ENCODE measurements at regions not wholly inside any gene's neighbourhood (a gene's known extent, or its start where the extent isn't known, plus 50 kb on each side); places are given as distances from the start of the nearest gene placed in this dataset.
A peak's percentile ranks its signal among the peaks of the same experiment; 100 is the strongest.

DNA sequence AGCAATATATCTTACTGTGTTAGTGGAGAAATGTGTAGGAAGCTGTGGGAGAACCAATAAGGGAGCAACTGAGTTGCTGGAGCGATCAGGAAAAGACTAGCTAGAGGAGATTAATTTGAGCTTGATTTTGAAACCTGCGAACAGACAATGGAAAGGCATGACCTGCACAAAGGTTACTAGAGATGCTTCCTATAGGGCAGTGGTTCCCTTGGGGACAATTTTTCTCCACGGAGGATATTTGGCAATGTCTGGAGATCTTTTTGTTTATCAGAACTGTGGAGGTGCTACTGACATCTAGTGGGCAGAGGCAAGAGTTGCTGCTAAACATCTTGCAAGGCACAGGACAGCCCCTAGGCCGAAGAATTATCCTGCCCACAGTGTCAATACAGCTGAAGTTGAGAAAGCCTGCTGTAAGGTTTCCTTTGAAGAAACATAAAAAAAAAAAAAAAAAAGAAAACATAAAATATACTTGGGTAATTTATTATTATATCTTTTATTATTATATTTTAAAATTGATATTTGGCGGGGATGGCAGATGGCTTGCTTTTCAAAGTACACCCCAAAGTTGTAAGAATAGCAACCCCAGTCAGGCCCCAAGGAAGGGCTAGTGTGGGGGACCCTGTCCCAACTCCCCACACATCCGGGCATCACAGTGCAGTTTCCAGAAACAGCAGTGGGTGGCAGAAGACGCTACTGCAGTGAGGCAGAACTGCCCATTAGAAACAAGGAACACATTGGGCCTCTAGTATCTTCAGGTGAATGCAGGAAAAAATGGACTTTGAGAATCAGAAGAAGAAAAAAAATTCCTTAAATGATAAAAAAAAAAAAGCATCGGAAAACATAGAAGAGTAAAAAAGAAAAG is 481.6 kb downstream of the SH2D4B start:
- TF ChIP-seq POU2F2 (IDR thresholded peaks at IDR 0.05; ENCODE audit: low read depth, low read length) (no peak), POLR2AphosphoS5 (IDR thresholded peaks at IDR 0.05; ENCODE audit: low read depth, low read length) (no peak), TAF1 (IDR thresholded peaks at IDR 0.05; ENCODE audit: low read depth, low read length) (no peak), PAX5 (IDR thresholded peaks at IDR 0.05; ENCODE audit: insufficient read depth, low read length, severe bottlenecking) (no peak), POLR2A (IDR thresholded peaks at IDR 0.05; ENCODE audit: low read depth, low read length) (no peak), SPI1 (IDR thresholded peaks at IDR 0.05; ENCODE audit: low read depth, low read length) (no peak)
- FAIRE-seq: peak; percentile 83
- no peak for DNase-seq (ENCODE audit: insufficient read length, low spot score)

DNA sequence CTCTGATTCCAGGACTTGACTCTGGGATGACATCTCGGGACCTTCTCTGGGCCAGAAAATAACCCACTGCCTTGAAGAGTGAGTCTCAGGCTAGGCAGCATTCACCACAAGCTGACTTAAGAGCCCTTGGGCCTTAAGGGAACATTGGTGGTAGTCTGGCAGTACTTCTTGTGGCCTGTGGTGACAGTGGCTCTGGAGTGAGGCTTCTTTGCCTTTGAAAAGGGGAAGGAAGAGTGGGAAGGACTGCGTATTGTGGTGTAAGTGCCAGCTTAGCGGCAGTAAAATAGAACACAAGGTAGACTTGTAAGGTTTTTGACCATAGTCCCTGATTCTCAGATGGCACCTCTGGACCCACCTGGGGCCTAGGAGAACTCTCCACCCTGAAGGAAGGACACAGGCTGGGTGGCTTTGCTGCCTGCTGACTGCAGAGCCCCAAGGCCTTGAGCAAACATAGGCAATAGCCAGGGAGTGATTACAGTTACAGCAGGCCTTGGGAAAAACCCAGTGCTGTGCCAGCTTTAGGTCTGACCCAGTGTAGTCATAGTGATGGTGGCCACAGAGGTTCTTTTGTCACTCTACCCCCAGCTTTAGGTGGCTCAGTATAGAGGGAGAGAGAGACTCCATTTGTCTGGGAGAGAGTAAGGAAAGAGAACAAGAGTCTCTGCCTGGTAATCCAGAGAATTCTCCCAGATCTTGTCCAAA is 483.9 kb downstream of the SH2D4B start:
- DNase-seq (ENCODE audit: insufficient read length, low spot score) (no peak), FAIRE-seq (no peak)
- TF ChIP-seq PAX5 (IDR thresholded peaks at IDR 0.05; ENCODE audit: insufficient read depth, low read length, severe bottlenecking): no peak
- no peak for TF ChIP-seq POU2F2 (IDR thresholded peaks at IDR 0.05; ENCODE audit: low read depth, low read length)
- no peak for TF ChIP-seq POLR2A (IDR thresholded peaks at IDR 0.05; ENCODE audit: low read depth, low read length)
- TF ChIP-seq TAF1 (IDR thresholded peaks at IDR 0.05; ENCODE audit: low read depth, low read length): no peak
- no peak for TF ChIP-seq SPI1 (IDR thresholded peaks at IDR 0.05; ENCODE audit: low read depth, low read length)
- TF ChIP-seq POLR2AphosphoS5 (IDR thresholded peaks at IDR 0.05; ENCODE audit: low read depth, low read length): no peak

DNA sequence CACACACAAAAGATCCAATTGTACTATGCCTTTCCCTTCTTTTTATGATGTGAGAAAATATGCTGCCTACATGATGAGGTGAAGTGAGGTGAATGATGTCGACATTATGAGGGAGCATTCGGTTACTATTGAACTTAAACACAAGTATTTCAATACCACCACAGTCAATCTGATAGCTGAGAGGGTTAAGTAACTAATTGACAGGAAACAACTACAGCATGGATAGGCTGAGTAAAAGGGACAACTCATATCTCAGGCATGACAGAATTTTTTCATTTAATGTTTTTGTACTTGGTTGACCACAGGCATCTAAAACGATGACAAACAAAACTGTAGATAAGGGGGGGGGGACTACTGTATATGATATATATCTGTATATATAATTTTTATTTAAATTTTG is 488.9 kb downstream of the SH2D4B start:
- TF ChIP-seq POLR2A (IDR thresholded peaks at IDR 0.05; ENCODE audit: low read depth, low read length) (no peak), PAX5 (IDR thresholded peaks at IDR 0.05; ENCODE audit: insufficient read depth, low read length, severe bottlenecking) (no peak), SPI1 (IDR thresholded peaks at IDR 0.05; ENCODE audit: low read depth, low read length) (no peak), POLR2AphosphoS5 (IDR thresholded peaks at IDR 0.05; ENCODE audit: low read depth, low read length) (no peak), POU2F2 (IDR thresholded peaks at IDR 0.05; ENCODE audit: low read depth, low read length) (no peak), TAF1 (IDR thresholded peaks at IDR 0.05; ENCODE audit: low read depth, low read length) (no peak)
- DNase-seq (ENCODE audit: insufficient read length, low spot score): no peak
- FAIRE-seq: peak; percentile 55

DNA sequence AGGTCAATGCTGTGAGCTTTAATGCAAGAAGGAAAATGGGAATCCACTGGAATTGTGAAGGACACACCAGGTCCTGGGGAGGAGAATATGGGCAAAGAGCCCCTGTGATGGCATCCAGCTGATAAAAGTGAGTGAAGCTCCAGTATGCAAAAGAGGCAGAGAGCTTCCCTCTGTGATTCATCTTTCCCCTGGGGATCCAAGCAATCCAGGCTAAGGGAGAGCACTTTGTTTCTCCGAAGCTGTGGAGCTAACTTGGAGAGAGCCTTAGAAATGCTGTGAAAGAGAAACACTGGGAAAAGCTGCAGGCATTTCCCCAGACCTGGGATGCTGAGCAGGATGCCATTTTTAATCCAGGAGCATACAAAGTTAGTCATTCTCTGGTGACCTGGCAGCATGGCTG is 489.5 kb downstream of the SH2D4B start:
- DNase-seq (ENCODE audit: insufficient read length, low spot score): no peak
- no peak for FAIRE-seq
- TF ChIP-seq TAF1 (IDR thresholded peaks at IDR 0.05; ENCODE audit: low read depth, low read length): no peak
- no peak for TF ChIP-seq SPI1 (IDR thresholded peaks at IDR 0.05; ENCODE audit: low read depth, low read length)
- no peak for TF ChIP-seq PAX5 (IDR thresholded peaks at IDR 0.05; ENCODE audit: insufficient read depth, low read length, severe bottlenecking)
- no peak for TF ChIP-seq POLR2A (IDR thresholded peaks at IDR 0.05; ENCODE audit: low read depth, low read length)
- TF ChIP-seq POLR2AphosphoS5 (IDR thresholded peaks at IDR 0.05; ENCODE audit: low read depth, low read length): no peak
- TF ChIP-seq POU2F2 (IDR thresholded peaks at IDR 0.05; ENCODE audit: low read depth, low read length): no peak

DNA sequence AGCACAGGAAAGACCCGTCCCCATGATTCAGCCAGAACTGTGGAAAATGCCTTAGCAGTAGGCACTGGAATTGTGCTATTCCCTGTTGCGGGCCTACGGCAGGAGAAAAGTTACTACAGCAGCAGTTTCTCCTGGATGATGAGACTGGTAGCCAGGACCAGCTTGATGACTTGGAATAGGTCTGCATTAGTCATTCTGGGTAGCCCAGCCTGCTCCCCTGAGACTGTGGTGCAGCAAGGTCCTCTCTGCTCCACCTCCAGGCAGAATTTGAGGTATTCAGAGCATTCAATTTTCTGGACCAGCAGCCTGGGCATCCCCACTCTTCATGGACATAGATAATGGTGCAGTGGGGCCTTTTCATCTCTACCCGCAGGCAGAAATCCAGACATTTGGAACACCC is 490.0 kb downstream of the SH2D4B start:
- TF ChIP-seq POU2F2 (IDR thresholded peaks at IDR 0.05; ENCODE audit: low read depth, low read length) (no peak), SPI1 (IDR thresholded peaks at IDR 0.05; ENCODE audit: low read depth, low read length) (no peak), POLR2AphosphoS5 (IDR thresholded peaks at IDR 0.05; ENCODE audit: low read depth, low read length) (no peak), PAX5 (IDR thresholded peaks at IDR 0.05; ENCODE audit: insufficient read depth, low read length, severe bottlenecking) (no peak), TAF1 (IDR thresholded peaks at IDR 0.05; ENCODE audit: low read depth, low read length) (no peak), POLR2A (IDR thresholded peaks at IDR 0.05; ENCODE audit: low read depth, low read length) (no peak)
- DNase-seq (ENCODE audit: insufficient read length, low spot score) (no peak), FAIRE-seq (no peak)

DNA sequence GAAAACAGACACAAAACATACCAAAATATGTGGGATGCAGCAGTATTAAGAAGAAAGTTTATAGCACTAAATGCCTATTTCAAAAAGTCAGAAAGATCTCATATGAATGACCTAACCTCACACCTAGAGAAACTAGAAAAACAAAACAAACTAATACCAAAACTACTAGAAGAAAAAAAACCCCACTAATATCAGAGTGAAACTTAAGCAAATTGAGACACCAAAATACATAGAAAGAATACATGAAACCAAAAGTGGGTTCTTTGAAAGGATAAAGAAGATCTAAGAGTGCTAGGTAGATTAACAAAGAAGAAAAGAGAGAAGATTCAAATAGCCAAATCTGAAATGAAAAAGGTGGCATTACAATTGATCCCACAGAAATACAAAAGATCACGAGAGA is 494.1 kb downstream of the SH2D4B start:
- DNase-seq (ENCODE audit: insufficient read length, low spot score): no peak
- FAIRE-seq: no peak
- TF ChIP-seq POLR2AphosphoS5 (IDR thresholded peaks at IDR 0.05; ENCODE audit: low read depth, low read length) (no peak), PAX5 (IDR thresholded peaks at IDR 0.05; ENCODE audit: insufficient read depth, low read length, severe bottlenecking) (no peak), TAF1 (IDR thresholded peaks at IDR 0.05; ENCODE audit: low read depth, low read length) (no peak), SPI1 (IDR thresholded peaks at IDR 0.05; ENCODE audit: low read depth, low read length) (no peak)

DNA sequence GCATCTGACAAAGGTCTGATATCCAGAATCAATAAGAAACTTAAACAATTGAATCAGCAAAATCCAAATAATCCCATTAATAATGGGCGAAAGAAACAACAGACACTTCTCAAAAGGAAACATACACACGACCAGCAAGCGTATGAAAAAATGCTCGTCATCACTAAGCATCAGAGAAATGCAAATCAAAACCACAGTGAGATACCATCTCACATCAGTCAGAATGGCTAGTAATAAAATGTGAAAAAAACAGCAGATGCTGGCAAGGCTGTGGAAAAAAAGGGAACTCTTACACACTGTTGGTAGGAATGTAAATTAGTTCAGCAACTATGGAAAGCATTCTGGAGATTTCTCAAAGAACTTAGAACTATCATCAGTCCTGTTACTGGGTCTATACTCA is 496.7 kb downstream of the SH2D4B start:
- TF ChIP-seq PAX5 (IDR thresholded peaks at IDR 0.05; ENCODE audit: insufficient read depth, low read length, severe bottlenecking): no peak
- peak; percentile 41 for TF ChIP-seq SPI1 (IDR thresholded peaks at IDR 0.05; ENCODE audit: low read depth, low read length)

DNA sequence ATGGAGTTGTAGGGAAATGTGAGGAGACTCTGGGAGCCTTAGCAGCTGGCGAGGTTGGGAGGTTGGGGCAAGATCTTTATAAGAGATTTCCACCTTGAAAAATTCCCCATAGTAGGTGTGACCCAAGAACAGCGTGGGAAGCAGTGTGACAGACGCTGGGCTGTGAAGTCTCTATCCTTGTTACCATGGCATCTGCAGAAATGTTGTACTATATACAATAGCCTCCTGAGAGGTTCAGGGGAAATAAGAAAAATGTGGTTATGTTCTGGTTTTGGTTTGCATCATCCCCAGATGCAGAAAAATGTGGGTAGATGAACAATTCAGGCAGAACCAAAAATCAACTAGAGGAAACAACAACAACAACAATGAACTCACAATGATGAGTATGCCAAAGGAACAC is 498.6 kb downstream of the SH2D4B start:
- TF ChIP-seq POU2F2 (IDR thresholded peaks at IDR 0.05; ENCODE audit: low read depth, low read length): 0 out of 2 replicates have a peak, but pooled peaks have one; percentile 15
- TF ChIP-seq POLR2AphosphoS5 (IDR thresholded peaks at IDR 0.05; ENCODE audit: low read depth, low read length): no peak
- TF ChIP-seq PAX5 (IDR thresholded peaks at IDR 0.05; ENCODE audit: insufficient read depth, low read length, severe bottlenecking): peak; percentile 26
- TF ChIP-seq TAF1 (IDR thresholded peaks at IDR 0.05; ENCODE audit: low read depth, low read length): no peak
- no peak for TF ChIP-seq POLR2A (IDR thresholded peaks at IDR 0.05; ENCODE audit: low read depth, low read length)
- peak; percentile 24; the same call in 1 of the 2 replicates for TF ChIP-seq SPI1 (IDR thresholded peaks at IDR 0.05; ENCODE audit: low read depth, low read length)
- FAIRE-seq (peak; percentile 75), DNase-seq (ENCODE audit: insufficient read length, low spot score) (no peak)

More for the DNA sequence above, 496.7 kb downstream of the SH2D4B start:
- no peak for FAIRE-seq
- no peak for DNase-seq (ENCODE audit: insufficient read length, low spot score)

DNA sequence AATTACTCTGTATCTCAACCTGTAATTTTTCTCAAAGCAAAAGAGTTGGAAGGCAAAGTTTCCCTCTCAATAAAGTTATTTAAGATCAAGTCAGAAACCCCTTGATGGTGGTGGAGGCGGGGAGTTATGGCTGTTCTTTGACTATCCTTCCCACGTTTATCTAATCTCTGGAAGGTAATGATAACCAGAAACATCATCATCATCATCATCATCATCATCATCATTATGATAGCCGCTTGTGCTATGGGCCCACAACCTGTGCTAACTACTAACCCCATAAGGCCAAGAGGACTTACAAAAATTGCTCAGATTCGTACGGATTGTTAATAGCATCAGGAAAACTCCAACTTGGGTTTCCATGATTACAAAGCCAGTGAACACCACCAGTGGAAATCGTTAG is 502.3 kb downstream of the SH2D4B start:
- DNase-seq (ENCODE audit: insufficient read length, low spot score): no peak
- TF ChIP-seq SPI1 (IDR thresholded peaks at IDR 0.05; ENCODE audit: low read depth, low read length): no peak
- no peak for TF ChIP-seq PAX5 (IDR thresholded peaks at IDR 0.05; ENCODE audit: insufficient read depth, low read length, severe bottlenecking)
- no peak for TF ChIP-seq POLR2AphosphoS5 (IDR thresholded peaks at IDR 0.05; ENCODE audit: low read depth, low read length)
- TF ChIP-seq POLR2A (IDR thresholded peaks at IDR 0.05; ENCODE audit: low read depth, low read length): no peak
- TF ChIP-seq TAF1 (IDR thresholded peaks at IDR 0.05; ENCODE audit: low read depth, low read length): no peak
- TF ChIP-seq POU2F2 (IDR thresholded peaks at IDR 0.05; ENCODE audit: low read depth, low read length): no peak
- FAIRE-seq: no peak

Measured in GM12891 (cell line).